NCI-H1092 (cell line): ENCODE measurements at regions not wholly inside any gene's neighbourhood (a gene's known extent, or its start where the extent isn't known, plus 50 kb on each side); places are given as distances from the start of the nearest gene placed in this dataset.

Experiments
- DNase-seq: peaks from one replicate; lab custom pipeline; 2025; lab: John Stamatoyannopoulos, UW

GRCh38 chr2:103734911-103735310 lies 973.1 kb downstream of the TMEM182 start:
- no peak for DNase-seq

- no peak for DNase-seq
Measured at GRCh38 chr2:103738108-103738507, 976.3 kb downstream of the TMEM182 start.

DNA sequence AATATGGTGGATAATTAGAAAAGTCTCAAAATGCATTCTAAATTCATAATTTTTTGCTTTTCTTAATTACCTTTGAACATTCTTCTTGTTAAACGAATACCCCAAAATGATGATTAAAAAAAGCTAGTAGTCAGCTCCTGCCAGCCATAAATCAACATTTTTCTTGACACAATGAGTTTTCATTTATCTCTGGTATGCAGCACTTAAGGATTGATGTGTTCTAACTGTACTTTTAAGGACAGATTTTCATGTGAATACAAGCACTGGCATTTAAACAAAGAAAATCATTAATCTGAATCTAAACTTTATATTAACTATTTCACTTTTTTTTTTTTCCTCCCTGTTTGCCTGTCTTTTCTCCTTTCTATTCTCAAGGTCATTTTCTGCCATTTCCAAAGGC lies 976.8 kb downstream of the TMEM182 start:
- no peak for DNase-seq

DNA sequence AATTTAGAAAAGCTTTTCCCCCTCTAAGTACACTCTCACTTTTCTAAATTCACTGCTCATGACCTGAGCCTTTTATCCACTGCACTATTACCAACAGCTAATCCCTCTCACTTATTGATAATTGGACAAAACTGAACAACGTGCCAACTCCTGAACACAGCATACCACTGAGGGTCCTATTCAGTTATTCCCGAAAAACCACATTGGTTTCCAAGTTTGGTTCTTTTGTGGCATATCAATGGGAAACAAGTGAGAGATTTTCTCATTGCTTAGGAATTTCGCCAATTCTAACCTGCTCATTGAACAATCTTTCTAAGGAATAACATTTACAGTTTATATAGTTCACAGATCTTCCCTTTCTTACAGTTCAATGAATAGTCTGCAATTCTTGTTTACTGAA lies 977.4 kb downstream of the TMEM182 start:
- DNase-seq, result no peak

DNA sequence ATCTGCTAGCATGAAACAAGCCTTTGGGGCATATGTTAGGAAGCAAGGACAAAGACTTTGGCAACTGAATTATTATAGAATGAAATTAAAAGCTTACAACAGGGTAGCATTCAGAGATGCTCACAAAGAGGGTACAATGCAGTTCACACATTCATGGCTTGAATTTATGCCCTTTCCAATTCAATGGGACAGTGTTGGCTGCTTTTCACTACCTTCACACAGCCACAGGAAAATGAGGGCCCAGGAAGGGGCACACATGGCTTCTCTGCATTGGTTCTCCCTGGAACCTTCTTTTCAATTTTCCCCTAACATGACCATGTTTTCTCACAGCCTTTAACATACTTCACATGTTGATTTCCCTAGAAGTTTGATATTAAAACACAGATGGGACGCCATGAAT lies 978.1 kb downstream of the TMEM182 start:
- no peak for DNase-seq

DNA sequence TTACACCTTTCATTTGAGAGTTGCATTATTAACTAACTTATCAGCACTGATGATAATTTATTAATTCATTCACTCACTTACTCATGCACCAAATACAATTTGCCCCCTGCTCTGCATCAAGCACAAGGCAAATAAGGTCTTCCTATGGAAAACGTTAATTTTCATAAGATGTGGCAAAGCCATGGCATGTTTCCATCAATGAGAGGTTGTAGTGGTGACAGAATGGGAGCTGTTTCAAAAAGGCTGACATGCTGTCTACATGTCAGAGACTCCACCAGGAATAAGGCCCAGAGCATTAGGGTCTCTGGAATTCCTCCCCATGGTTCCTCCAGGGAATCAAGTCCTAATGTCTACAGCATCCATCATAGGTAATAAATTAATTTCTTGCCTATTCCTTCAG lies 978.8 kb downstream of the TMEM182 start:
- DNase-seq, result no peak

DNA sequence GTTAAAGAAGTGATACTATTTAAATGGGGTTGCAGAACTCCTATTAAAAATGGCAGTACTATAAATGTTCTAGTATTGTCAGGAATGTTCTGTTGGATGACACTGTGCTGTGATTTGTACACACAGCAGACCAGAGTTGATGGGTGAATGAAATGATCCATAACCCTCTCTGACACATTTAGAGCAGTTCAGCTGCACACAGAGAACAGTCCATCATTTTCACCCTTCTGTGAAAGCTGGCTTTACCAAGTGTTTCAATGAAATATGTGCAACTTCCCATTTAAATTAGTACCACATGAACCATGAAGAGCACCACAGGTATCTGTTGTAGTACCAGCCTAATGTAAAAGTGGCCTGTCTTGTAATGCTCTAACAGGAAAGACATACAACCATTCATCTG lies 981.4 kb downstream of the TMEM182 start:
- no peak for DNase-seq

- DNase-seq, result no peak
Measured at GRCh38 chr2:103754530-103754929, 992.7 kb downstream of the TMEM182 start.

DNA sequence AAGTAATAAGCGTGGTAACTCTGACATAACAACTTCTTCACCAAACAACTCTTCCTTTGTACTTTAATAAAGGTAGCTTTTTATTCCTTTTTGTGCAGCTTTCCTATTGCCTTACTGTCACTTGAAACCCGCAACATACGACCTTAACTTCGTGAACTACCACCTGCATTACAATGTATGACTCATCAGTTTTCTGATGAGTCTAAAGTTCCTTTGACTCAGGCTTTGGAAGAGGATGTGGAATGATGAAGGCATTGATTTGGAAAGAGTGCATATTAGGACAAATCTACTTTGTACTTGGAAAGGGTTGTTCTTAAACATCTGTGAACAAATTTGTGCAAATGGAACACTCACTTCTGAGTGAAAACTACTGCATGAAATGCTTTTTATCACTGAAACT lies 1012.1 kb downstream of the TMEM182 start:
- DNase-seq, result no peak

GRCh38 chr2:103780088-103780702 lies 1018.4 kb downstream of the TMEM182 start:
- no peak for DNase-seq

- DNase-seq, result no peak
Measured at GRCh38 chr2:103781313-103781712, 1019.5 kb downstream of the TMEM182 start.

DNA sequence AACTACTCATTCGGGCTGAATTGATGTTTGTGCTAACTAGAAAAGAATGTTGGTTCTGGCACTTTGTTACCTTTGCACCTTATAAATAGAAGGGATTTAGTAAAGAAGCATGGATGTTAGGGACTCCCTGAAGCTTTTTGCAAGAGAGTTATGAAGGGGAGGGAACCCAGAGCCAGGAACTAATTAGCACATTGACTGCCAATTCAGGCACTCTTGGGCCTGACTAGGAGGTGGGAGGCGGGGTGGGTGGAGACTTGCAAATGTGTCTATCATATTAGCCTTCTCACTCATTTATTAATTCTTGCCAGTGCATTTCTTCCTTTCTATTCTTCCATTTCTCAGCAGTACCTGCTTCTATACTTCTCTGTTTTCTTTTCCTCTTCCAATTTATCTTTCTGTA lies 1022.4 kb downstream of the TMEM182 start:
- no peak for DNase-seq

GRCh38 chr2:103785432-103785831 lies 1023.6 kb downstream of the TMEM182 start:
- DNase-seq, result no peak

GRCh38 chr2:103785956-103786355 lies 1024.1 kb downstream of the TMEM182 start:
- DNase-seq, result no peak

DNA sequence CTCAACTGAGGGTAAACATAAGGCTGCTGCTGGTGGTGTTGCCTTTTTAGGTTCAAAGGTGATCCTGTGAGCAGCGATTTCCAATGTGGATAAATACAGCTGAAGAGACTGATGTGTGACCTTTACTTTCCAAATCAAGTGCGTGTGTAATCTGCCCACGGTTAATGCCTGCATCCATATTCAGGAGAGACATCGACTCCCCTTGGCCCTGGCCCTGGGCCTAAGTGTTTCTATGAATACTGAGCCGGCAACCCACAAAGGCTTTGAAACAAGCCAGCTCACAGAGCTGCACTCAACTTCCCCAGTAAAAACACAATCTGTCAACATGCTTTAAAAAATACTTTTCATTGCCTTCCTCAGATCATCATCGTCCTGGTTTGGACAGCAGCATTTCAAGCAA lies 1026.6 kb downstream of the TMEM182 start:
- peak; percentile 11 for DNase-seq

- DNase-seq, result no peak
Measured at GRCh38 chr2:103788951-103789350, 1027.1 kb downstream of the TMEM182 start.

DNA sequence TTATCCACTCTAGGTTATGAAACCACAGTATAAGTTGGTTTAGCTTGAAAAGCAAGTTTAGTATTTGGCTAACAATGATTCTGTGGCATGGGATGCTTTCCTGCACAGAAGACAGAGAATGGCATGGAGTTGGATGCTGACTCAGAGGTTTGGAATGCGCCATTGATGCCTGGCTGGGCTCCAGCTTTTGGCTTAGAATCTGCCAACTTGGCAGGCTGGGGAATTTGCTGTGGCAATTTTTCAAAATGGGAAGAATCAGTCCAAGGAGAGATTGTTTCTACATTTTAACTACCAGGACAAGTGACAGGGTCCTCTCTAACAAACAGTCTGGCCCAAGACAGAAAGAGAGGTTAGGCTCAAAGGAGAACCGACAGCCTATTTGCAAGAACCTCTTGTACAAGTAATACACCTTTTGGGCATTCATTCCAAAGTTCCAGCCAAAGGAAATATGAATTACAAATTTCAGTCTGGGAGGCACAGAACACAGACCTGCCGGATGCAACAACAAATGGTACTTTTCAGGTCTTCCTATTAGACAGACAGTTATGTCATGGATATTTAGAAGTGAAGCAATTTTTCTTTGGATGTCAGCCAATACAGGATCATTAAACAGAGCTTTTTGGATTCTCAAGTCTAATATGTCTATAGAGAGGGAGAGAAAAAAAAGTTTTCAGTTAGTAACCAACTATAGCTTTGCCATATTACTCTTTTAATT lies 1027.7 kb downstream of the TMEM182 start:
- DNase-seq, result peak; percentile 54

- no peak for DNase-seq
Measured at GRCh38 chr2:103792042-103792441, 1030.2 kb downstream of the TMEM182 start.

DNA sequence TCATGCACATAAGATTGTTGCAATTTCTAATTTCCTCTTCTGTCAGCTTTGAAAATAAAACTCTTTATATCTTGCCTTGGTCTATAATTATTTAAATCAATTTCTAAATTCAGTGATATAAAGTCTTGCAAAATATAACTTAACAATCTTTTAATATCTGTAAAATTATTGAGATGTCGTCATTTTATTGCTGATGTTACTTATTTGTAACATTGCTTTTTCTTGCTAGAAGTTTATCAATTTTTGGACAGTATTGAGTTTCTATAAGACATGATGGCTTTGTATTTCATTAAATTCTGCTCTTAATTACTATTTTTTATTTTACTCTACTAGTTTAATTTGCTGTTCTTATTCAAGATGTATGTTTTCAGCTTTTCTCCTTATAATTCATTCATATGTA lies 1036.5 kb downstream of the TMEM182 start:
- DNase-seq, result no peak

DNA sequence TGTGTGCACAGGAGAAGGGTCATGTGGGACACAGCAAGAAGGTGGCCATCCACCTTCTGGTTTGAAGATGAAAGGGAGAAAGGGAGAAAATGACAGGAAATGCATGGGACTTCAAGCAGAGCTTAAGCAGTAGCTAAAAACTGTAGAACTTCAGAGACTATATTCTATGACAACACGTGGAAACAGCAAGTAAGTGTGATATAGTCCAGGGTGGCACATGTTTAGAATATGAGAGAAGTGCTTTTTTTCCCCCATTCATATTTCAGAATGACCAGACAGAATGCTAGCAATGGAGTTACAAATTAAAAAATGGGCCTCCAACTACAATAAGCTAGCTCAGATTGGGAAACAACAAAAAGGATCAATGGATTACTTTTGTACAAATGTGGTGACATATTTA lies 1042.2 kb downstream of the TMEM182 start:
- DNase-seq, result no peak

- DNase-seq, result no peak
Measured at GRCh38 chr2:103805746-103806145, 1043.9 kb downstream of the TMEM182 start.

DNA sequence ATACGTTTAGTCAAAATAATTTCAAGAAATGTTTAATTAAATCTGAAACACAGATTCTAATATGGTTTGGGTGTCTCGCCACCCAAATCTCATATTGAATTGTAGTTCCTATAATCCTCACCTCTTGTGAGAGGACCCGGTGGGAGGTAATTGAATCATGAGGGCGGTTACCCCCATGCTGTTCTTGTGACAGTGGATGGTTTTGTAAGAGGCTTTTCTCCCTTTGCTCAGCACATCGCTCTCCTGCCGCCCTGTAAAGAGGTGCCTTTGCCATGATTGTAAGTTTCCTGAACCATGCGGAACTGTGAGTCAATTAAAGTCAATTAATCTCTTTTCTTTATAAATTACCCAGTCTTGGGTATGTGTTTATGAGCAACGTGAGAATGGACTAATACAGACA lies 1045.1 kb upstream of the POU3F3 start:
- DNase-seq, result no peak

DNA sequence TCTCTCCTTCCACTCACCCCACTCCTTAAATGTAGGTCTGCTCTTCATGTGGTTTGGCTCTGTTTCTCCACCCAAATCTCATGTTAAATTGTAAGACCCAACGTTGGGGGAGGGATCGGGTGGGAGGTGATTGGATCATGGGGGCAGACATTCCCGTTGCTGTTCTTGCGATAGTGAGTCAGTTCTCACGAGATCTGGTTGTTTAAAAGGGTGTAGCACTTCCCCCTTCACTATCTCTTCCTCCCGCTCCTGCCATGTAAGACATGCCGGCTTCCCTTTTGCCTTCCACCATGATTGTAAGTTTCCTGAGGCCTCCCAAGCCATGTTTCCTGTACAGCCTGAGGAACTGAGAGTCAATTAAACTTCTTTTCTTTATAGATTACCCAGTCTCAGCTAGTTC lies 1044.5 kb upstream of the POU3F3 start:
- DNase-seq, result no peak

DNA sequence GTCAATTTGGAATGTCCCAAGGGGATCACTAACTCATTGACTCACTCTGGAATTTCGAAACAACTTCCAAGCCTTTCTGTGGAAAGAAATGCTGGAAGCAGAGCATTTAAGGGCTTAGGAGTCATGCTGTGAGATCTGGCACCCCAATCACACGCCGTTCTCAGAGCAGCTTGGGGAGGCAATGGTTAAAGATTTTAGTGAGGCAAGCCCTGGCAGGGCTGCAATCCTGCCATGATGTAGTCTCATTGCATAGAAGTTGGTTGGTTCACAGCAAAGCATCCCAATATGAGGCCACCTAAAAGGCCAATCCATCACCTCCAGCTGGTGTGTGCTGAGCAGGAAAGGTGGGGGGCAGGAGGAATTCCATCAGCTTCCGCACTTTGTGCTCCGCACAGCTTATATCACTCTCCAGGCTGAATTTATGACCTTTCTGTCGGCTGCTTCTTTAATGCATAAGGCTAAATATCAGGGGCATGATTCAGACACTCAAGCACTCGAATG lies 1043.9 kb upstream of the POU3F3 start:
- DNase-seq, result no peak
